ENCODE measurements at regions not wholly inside any gene's neighbourhood (a gene's known extent, or its start where the extent isn't known, plus 50 kb on each side); places are given as distances from the start of the nearest gene placed in this dataset.

- H3K4me1 Mint-ChIP-seq (ENCODE audit: low read depth), result peaks cover 51% of the 10 kb centered on the region
- H3K9me3 Mint-ChIP-seq, result no peaks in the 10 kb centered on the region; the same call in 1 of the 2 replicates
- H3K27me3 Mint-ChIP-seq (ENCODE audit: insufficient read depth), result peaks cover 5% of the 10 kb centered on the region
- peaks cover 4% of the 10 kb centered on the region; the same call in 1 of the 2 replicates for H3K36me3 Mint-ChIP-seq (ENCODE audit: low read depth)
- peak; percentile 64; the same call in 1 of the 2 replicates for TF ChIP-seq CTCF (IDR thresholded peaks at IDR 0.05)
- H3K4me3 Mint-ChIP-seq, result no peak overlapping the region
- no peak overlapping the region for H3K27ac Mint-ChIP-seq
- DNase-seq, result peak; percentile 25
These were observed 86.5 kb upstream of the KCNJ15 start for GRCh38 chr21:38170283-38170682.

- H3K9me3 Mint-ChIP-seq, result no peaks in the 10 kb centered on the region; the same call in 1 of the 2 replicates
- H3K27me3 Mint-ChIP-seq (ENCODE audit: insufficient read depth), result peaks cover 5% of the 10 kb centered on the region; the same call in 1 of the 2 replicates
- H3K27ac Mint-ChIP-seq, result peak overlapping the region; percentile 72
- H3K36me3 Mint-ChIP-seq (ENCODE audit: low read depth), result peaks cover 4% of the 10 kb centered on the region; the same call in 1 of the 2 replicates
- TF ChIP-seq CTCF (IDR thresholded peaks at IDR 0.05), result 0 out of 2 replicates have a peak, but pooled peaks have one; percentile 37
- peak; percentile 27 for DNase-seq
- peaks cover 44% of the 10 kb centered on the region for H3K4me1 Mint-ChIP-seq (ENCODE audit: low read depth)
- peak overlapping the region; percentile 60 for H3K4me3 Mint-ChIP-seq
These were observed 85.8 kb upstream of the KCNJ15 start for GRCh38 chr21:38170704-38171682.

GRCh38 chr21:38171723-38172344 is 85.0 kb upstream of the KCNJ15 start:
- TF ChIP-seq CTCF (IDR thresholded peaks at IDR 0.05), result peak; percentile 47
- Mint-ChIP-seq H3K27ac (peak overlapping the region; percentile 72), H3K27me3 (ENCODE audit: insufficient read depth) (peaks cover 3% of the 10 kb centered on the region; the same call in 1 of the 2 replicates), H3K4me1 (ENCODE audit: low read depth) (peaks cover 40% of the 10 kb centered on the region), H3K4me3 (peak overlapping the region; percentile 60), H3K36me3 (ENCODE audit: low read depth) (peaks cover 4% of the 10 kb centered on the region; the same call in 1 of the 2 replicates), H3K9me3 (no peaks in the 10 kb centered on the region; the same call in 1 of the 2 replicates)
- DNase-seq, result peak; percentile 40

GRCh38 chr21:38173276-38174035 is 83.3 kb upstream of the KCNJ15 start:
- no peak for TF ChIP-seq CTCF (IDR thresholded peaks at IDR 0.05)
- no peak for DNase-seq
- Mint-ChIP-seq H3K4me3 (no peak overlapping the region), H3K27me3 (ENCODE audit: insufficient read depth) (peaks cover 3% of the 10 kb centered on the region; the same call in 1 of the 2 replicates), H3K4me1 (ENCODE audit: low read depth) (peaks cover 40% of the 10 kb centered on the region), H3K27ac (no peak overlapping the region), H3K36me3 (ENCODE audit: low read depth) (peaks cover 4% of the 10 kb centered on the region; the same call in 1 of the 2 replicates), H3K9me3 (no peaks in the 10 kb centered on the region; the same call in 1 of the 2 replicates)

GRCh38 chr21:38175306-38175705 is 81.5 kb upstream of the KCNJ15 start:
- no peak overlapping the region for H3K4me3 Mint-ChIP-seq
- TF ChIP-seq CTCF (IDR thresholded peaks at IDR 0.05), result no peak
- no peak for DNase-seq
- no peak overlapping the region for H3K27ac Mint-ChIP-seq
- peaks cover 4% of the 10 kb centered on the region; the same call in 1 of the 2 replicates for H3K36me3 Mint-ChIP-seq (ENCODE audit: low read depth)
- peaks cover 52% of the 10 kb centered on the region for H3K4me1 Mint-ChIP-seq (ENCODE audit: low read depth)
- no peaks in the 10 kb centered on the region; the same call in 1 of the 2 replicates for H3K9me3 Mint-ChIP-seq
- H3K27me3 Mint-ChIP-seq (ENCODE audit: insufficient read depth), result no peaks in the 10 kb centered on the region
